ENCODE measurements at regions not wholly inside any gene's neighbourhood (a gene's known extent, or its start where the extent isn't known, plus 50 kb on each side); places are given as distances from the start of the nearest gene placed in this dataset.

DNA sequence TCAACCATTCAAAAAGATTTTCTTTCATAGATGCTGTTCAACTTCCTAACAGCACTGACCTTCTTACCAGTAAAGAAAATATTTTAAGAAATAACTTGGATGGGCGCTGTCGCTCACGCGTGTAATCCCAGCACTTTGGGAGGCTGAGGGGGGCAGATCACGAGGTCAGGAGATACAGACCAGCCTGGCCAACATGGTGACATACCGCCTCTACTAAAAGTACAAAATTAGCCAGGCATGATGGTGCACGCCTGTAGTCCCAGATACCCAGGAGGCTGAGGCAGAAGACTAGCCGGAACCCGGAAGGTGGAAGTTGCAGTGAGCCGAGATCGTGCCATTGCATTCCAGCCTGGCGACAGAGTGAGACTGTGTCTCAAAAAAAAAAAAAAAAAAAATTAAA is 865.7 kb upstream of the SLC10A2 start:
- ChIA-PET RAD21 (ENCODE audit: low non-redundant PET in 1 of 2, low total read pairs in 2 of 2, uncharacterized antibody in 2 of 2, unreplicated experiment in 2 of 2) (no interaction called here), CTCF (no interaction called here), POLR2A (no interaction called here)
- no peaks in the 10 kb centered on the region for H4K20me1 ChIP-seq (ENCODE audit: insufficient read depth)
- no peaks in the 10 kb centered on the region for H3K36me3 ChIP-seq (ENCODE audit: control insufficient read depth in 1 of 2, insufficient read depth in 2 of 2, low read length in 2 of 2)
- no peaks in the 10 kb centered on the region; a peak in 1 of 4 replicates for H3K9me3 ChIP-seq (ENCODE audit: control insufficient read depth in 1 of 2, insufficient read depth in 1 of 2, low read depth in 1 of 2, low read length in 2 of 2)
- H3K9me2 ChIP-seq (ENCODE audit: insufficient read depth) = no peaks in the 10 kb centered on the region; the same call in 1 of the 2 replicates
- H2AFZ ChIP-seq (ENCODE audit: low read depth, low read length, poor library complexity, severe bottlenecking) = no peak overlapping the region
- H3K4me2 ChIP-seq (ENCODE audit: low read length) = no peak overlapping the region
- TF ChIP-seq, protein P1, sequence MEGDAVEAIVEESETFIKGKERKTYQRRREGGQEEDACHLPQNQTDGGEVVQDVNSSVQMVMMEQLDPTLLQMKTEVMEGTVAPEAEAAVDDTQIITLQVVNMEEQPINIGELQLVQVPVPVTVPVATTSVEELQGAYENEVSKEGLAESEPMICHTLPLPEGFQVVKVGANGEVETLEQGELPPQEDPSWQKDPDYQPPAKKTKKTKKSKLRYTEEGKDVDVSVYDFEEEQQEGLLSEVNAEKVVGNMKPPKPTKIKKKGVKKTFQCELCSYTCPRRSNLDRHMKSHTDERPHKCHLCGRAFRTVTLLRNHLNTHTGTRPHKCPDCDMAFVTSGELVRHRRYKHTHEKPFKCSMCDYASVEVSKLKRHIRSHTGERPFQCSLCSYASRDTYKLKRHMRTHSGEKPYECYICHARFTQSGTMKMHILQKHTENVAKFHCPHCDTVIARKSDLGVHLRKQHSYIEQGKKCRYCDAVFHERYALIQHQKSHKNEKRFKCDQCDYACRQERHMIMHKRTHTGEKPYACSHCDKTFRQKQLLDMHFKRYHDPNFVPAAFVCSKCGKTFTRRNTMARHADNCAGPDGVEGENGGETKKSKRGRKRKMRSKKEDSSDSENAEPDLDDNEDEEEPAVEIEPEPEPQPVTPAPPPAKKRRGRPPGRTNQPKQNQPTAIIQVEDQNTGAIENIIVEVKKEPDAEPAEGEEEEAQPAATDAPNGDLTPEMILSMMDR (IDR thresholded peaks at IDR 0.05 in 2 of 3, conservative IDR thresholded peaks at IDR 0.05 in 1 of 3; ENCODE audit: borderline replicate concordance in 1 of 3, insufficient read depth in 1 of 3, low read depth in 2 of 3, low read length in 2 of 3) = no peak
- TF ChIP-seq YY1 (IDR thresholded peaks at IDR 0.05; ENCODE audit: extremely low read depth, insufficient replicate concordance, low read depth, low read length) = no peak
- no peak for TF ChIP-seq JUND (IDR thresholded peaks at IDR 0.05)
- no peak for TF ChIP-seq TCF7L2 (IDR thresholded peaks at IDR 0.05; ENCODE audit: borderline replicate concordance, extremely low read depth, insufficient read depth, insufficient read length)
- TF ChIP-seq, protein P2, sequence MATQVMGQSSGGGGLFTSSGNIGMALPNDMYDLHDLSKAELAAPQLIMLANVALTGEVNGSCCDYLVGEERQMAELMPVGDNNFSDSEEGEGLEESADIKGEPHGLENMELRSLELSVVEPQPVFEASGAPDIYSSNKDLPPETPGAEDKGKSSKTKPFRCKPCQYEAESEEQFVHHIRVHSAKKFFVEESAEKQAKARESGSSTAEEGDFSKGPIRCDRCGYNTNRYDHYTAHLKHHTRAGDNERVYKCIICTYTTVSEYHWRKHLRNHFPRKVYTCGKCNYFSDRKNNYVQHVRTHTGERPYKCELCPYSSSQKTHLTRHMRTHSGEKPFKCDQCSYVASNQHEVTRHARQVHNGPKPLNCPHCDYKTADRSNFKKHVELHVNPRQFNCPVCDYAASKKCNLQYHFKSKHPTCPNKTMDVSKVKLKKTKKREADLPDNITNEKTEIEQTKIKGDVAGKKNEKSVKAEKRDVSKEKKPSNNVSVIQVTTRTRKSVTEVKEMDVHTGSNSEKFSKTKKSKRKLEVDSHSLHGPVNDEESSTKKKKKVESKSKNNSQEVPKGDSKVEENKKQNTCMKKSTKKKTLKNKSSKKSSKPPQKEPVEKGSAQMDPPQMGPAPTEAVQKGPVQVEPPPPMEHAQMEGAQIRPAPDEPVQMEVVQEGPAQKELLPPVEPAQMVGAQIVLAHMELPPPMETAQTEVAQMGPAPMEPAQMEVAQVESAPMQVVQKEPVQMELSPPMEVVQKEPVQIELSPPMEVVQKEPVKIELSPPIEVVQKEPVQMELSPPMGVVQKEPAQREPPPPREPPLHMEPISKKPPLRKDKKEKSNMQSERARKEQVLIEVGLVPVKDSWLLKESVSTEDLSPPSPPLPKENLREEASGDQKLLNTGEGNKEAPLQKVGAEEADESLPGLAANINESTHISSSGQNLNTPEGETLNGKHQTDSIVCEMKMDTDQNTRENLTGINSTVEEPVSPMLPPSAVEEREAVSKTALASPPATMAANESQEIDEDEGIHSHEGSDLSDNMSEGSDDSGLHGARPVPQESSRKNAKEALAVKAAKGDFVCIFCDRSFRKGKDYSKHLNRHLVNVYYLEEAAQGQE (IDR thresholded peaks at IDR 0.05; ENCODE audit: low read depth) = no peak
- TF ChIP-seq, protein P3, sequence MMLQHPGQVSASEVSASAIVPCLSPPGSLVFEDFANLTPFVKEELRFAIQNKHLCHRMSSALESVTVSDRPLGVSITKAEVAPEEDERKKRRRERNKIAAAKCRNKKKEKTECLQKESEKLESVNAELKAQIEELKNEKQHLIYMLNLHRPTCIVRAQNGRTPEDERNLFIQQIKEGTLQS (IDR thresholded peaks at IDR 0.05) = no peak
- no peak for ATAC-seq
- no peak overlapping the region for H3K4me3 ChIP-seq (replicated peaks in 1 of 2; ENCODE audit: low read depth in 1 of 2, low read length in 2 of 2)
- BruUV-seq (replicated peaks) = no TSS peak
- no peak overlapping the region for H3K27ac ChIP-seq (ENCODE audit: low read depth, low read length)
- no peak overlapping the region for H3K9ac ChIP-seq (ENCODE audit: low read length)
- no peaks in the 10 kb centered on the region for H3K27me3 ChIP-seq (ENCODE audit: insufficient read depth, low read length)
- no peaks in the 10 kb centered on the region for H3K79me2 ChIP-seq (ENCODE audit: insufficient read depth, low read length)
- intact Hi-C loops (cut with micrococcal nuclease) = no loop called here
- DNase-seq (ENCODE audit: low read depth, low spot score) = no peak
- no peaks in the 10 kb centered on the region for H3K4me1 ChIP-seq (ENCODE audit: control insufficient read depth in 1 of 2, insufficient read depth in 2 of 2, low read length in 2 of 2)

All from HCT116 (cell line).